ENCODE measurements at regions not wholly inside any gene's neighbourhood (a gene's known extent, or its start where the extent isn't known, plus 50 kb on each side); places are given as distances from the start of the nearest gene placed in this dataset.

- H3K4me3 ChIP-seq (ENCODE audit: control extremely low read depth in 1 of 5, extremely low read depth in 1 of 5, insufficient read depth in 1 of 5, low read depth in 2 of 5, low read length in 4 of 5), result no peak overlapping the region
- no peaks in the 10 kb centered on the region for H4K20me1 ChIP-seq (ENCODE audit: control insufficient read depth, insufficient read depth, low read length, poor library complexity, severe bottlenecking)
- no peak for TF ChIP-seq CTCF (IDR thresholded peaks at IDR 0.05)
- no peak for TF ChIP-seq EZH2 (IDR thresholded peaks at IDR 0.05; ENCODE audit: borderline replicate concordance, insufficient read depth, low read depth, low read length, poor library complexity, severe bottlenecking)
- peaks cover 0 to 4% (median 0%) of the 10 kb centered on the region in 3 donors for H3K9me3 ChIP-seq (ENCODE audit: control extremely low read depth in 1 of 3, control insufficient read depth in 2 of 3, insufficient read depth in 1 of 3, low read length in 2 of 3)
- no peak overlapping the region for H3K4me3 Mint-ChIP-seq
- H2AFZ ChIP-seq (ENCODE audit: insufficient read depth, low read depth, low read length, poor library complexity, severe bottlenecking), result no peak overlapping the region
- no peaks in the 10 kb centered on the region for H3K36me3 ChIP-seq (replicated peaks in 1 of 2; ENCODE audit: control extremely low read depth in 1 of 2, control insufficient read depth in 1 of 2, extremely low read depth in 1 of 2, insufficient read depth in 2 of 2, low read length in 1 of 2)
- H3K27ac ChIP-seq (ENCODE audit: low read length in 2 of 2), result no peak overlapping the region
- intact Hi-C loops (cut with micrococcal nuclease), result no loop called here
- DNase-seq, result no peak
- CTCF ChIA-PET, result no interaction called here
- POLR2A ChIA-PET, result no interaction called here
- H3K9ac ChIP-seq (ENCODE audit: low read length), result no peak overlapping the region
- H3K4me2 ChIP-seq (replicated peaks; ENCODE audit: low read depth, low read length, poor library complexity, severe bottlenecking), result no peak overlapping the region
- H3K4me1 Mint-ChIP-seq, result no peaks in the 10 kb centered on the region
- no peaks in the 10 kb centered on the region for H3K4me1 ChIP-seq (ENCODE audit: control insufficient read depth in 2 of 2, insufficient read depth in 2 of 2, low read length in 2 of 2)
- H3K79me2 ChIP-seq (ENCODE audit: control insufficient read depth, insufficient read depth, low read length), result no peaks in the 10 kb centered on the region
- no peak overlapping the region for H3K27ac Mint-ChIP-seq
- ATAC-seq (ENCODE audit: low read depth), result no peak
- no peaks in the 10 kb centered on the region for H3K27me3 ChIP-seq (replicated peaks in 1 of 4; ENCODE audit: control extremely low read depth in 1 of 4, control insufficient read depth in 3 of 4, insufficient read depth in 4 of 4, low read length in 3 of 4)
- H3K9me3 Mint-ChIP-seq (ENCODE audit: insufficient read depth), result peaks cover 5% of the 10 kb centered on the region
- no CpG with 5 or more reads among the region's 1 CpG for WGBS (ENCODE audit: insufficient coverage)
- no peaks in the 10 kb centered on the region for H3K27me3 Mint-ChIP-seq
Measured at GRCh38 chr2:122368576-122369243, 613.3 kb downstream of the TSN start.

- no peaks in the 10 kb centered on the region for H3K27me3 Mint-ChIP-seq
- ChIA-PET POLR2A (no interaction called here), CTCF (no interaction called here)
- Histone ChIP-seq H3K9me3 (ENCODE audit: control extremely low read depth in 1 of 3, control insufficient read depth in 2 of 3, insufficient read depth in 1 of 3, low read length in 2 of 3) (peaks cover 0 to 5% (median 0%) of the 10 kb centered on the region in 3 donors), H3K9ac (ENCODE audit: low read length) (no peak overlapping the region), H3K4me2 (replicated peaks; ENCODE audit: low read depth, low read length, poor library complexity, severe bottlenecking) (no peak overlapping the region), H3K79me2 (ENCODE audit: control insufficient read depth, insufficient read depth, low read length) (no peaks in the 10 kb centered on the region), H4K20me1 (ENCODE audit: control insufficient read depth, insufficient read depth, low read length, poor library complexity, severe bottlenecking) (no peaks in the 10 kb centered on the region), H3K27me3 (replicated peaks in 1 of 4; ENCODE audit: control extremely low read depth in 1 of 4, control insufficient read depth in 3 of 4, insufficient read depth in 4 of 4, low read length in 3 of 4) (no peaks in the 10 kb centered on the region), H3K4me3 (ENCODE audit: control extremely low read depth in 1 of 5, extremely low read depth in 1 of 5, insufficient read depth in 1 of 5, low read depth in 2 of 5, low read length in 4 of 5) (no peak overlapping the region), H2AFZ (ENCODE audit: insufficient read depth, low read depth, low read length, poor library complexity, severe bottlenecking) (no peak overlapping the region), H3K36me3 (replicated peaks in 1 of 2; ENCODE audit: control extremely low read depth in 1 of 2, control insufficient read depth in 1 of 2, extremely low read depth in 1 of 2, insufficient read depth in 2 of 2, low read length in 1 of 2) (no peaks in the 10 kb centered on the region), H3K4me1 (ENCODE audit: control insufficient read depth in 2 of 2, insufficient read depth in 2 of 2, low read length in 2 of 2) (no peaks in the 10 kb centered on the region), H3K27ac (ENCODE audit: low read length in 2 of 2) (no peak overlapping the region)
- H3K9me3 Mint-ChIP-seq (ENCODE audit: insufficient read depth), result peaks cover 1% of the 10 kb centered on the region
- no peak overlapping the region for H3K27ac Mint-ChIP-seq
- TF ChIP-seq CTCF (IDR thresholded peaks at IDR 0.05) (no peak), EZH2 (IDR thresholded peaks at IDR 0.05; ENCODE audit: borderline replicate concordance, insufficient read depth, low read depth, low read length, poor library complexity, severe bottlenecking) (no peak)
- H3K4me1 Mint-ChIP-seq, result no peaks in the 10 kb centered on the region
- WGBS (ENCODE audit: insufficient coverage), result 100% methylated on average over 1 of the region's 1 CpG
- intact Hi-C loops (cut with micrococcal nuclease), result no loop called here
- no peak for ATAC-seq (ENCODE audit: low read depth)
- H3K4me3 Mint-ChIP-seq, result no peak overlapping the region
- DNase-seq, result no peak
Measured at GRCh38 chr2:122378521-122378920, 623.1 kb downstream of the TSN start.
